WTC11 (cell line): ENCODE measurements at regions not wholly inside any gene's neighbourhood (a gene's known extent, or its start where the extent isn't known, plus 50 kb on each side); places are given as distances from the start of the nearest gene placed in this dataset.

Source experiments
- AFF4 ChIP-seq: sonication (generic); formaldehyde crosslinking; IDR thresholded peaks from 2 replicates; pipeline ENCODE4 v1.8.1; 2023; ENCODE audit warnings: mild to moderate bottlenecking, missing genetic modification reagents, borderline replicate concordance
- CTCF ChIP-seq: fragments of 200-600 bp; IDR thresholded peaks from 2 replicates; pipeline ENCODE4 v1.8.0; 2022; ENCODE audit warnings: antibody characterized with exemption
- SP1 ChIP-seq: sonication (generic); formaldehyde crosslinking; conservative IDR thresholded peaks from 2 replicates; pipeline ENCODE4 v1.8.1; 2022; ENCODE audit warnings: missing genetic modification reagents
- TEAD4 ChIP-seq: sonication (generic); formaldehyde crosslinking; IDR thresholded peaks from 2 replicates; pipeline ENCODE4 v1.8.0; 2022; ENCODE audit warnings: mild to moderate bottlenecking, missing genetic modification reagents
- USF2 ChIP-seq: sonication (generic); formaldehyde crosslinking; IDR thresholded peaks from 2 replicates; pipeline ENCODE4 v1.8.1; 2023; ENCODE audit warnings: mild to moderate bottlenecking, missing genetic modification reagents, moderate library complexity
- ZNF317 ChIP-seq: sonication (generic); formaldehyde crosslinking; IDR thresholded peaks from 2 replicates; pipeline ENCODE4 v1.8.1; 2023; ENCODE audit warnings: low read depth, mild to moderate bottlenecking, moderate library complexity, missing genetic modification reagents, borderline replicate concordance

- TF ChIP-seq SP1 (CRISPR knock-in tag) (no peak), AFF4 (no peak), CTCF (no peak), ZNF317 (CRISPR knock-in tag) (no peak), TEAD4 (CRISPR knock-in tag) (no peak), USF2 (CRISPR knock-in tag) (no peak)
Measured at GRCh38 chr10:128950916-128951275, 516.1 kb upstream of the MGMT start.
